Neural cell (in vitro differentiated cells): ENCODE measurements at regions not wholly inside any gene's neighbourhood (a gene's known extent, or its start where the extent isn't known, plus 50 kb on each side); places are given as distances from the start of the nearest gene placed in this dataset.

Experiments
- H2AFZ ChIP-seq: fragments of 200-600, 300-800 bp; sonication (generic), shearing (Covaris generic); 2 replicates; pipeline ENCODE4 v1.6.0; 2014; ENCODE audit warnings: low read depth, mild to moderate bottlenecking, antibody characterized with exemption, low read length, moderate library complexity
- H3F3A ChIP-seq: fragments of 200-600 bp; shearing (Covaris generic); 2 replicates; pipeline ENCODE4 v1.6.1; 2016; ENCODE audit warnings: mild to moderate bottlenecking, moderate library complexity, mixed read lengths, antibody characterized with exemption, low read length; ENCODE audit not compliant: insufficient read depth, poor library complexity, severe bottlenecking
- H3K27ac ChIP-seq: fragments of 200-600, 300-800 bp; sonication (generic), shearing (Covaris generic); 2 replicates; pipeline ENCODE4 v1.5.1; 2014; ENCODE audit warnings: mild to moderate bottlenecking, low read length, moderate library complexity
- H3K27me3 ChIP-seq: fragments of 300-800, 200-600 bp; sonication (generic), shearing (Covaris generic); 2 replicates; pipeline ENCODE4 v1.6.0; 2014; ENCODE audit warnings: mild to moderate bottlenecking, low read depth, low read length, moderate library complexity; ENCODE audit not compliant: insufficient read depth
- H3K36me3 ChIP-seq: fragments of 300-800, 200-600 bp; sonication (generic), shearing (Covaris generic); 2 replicates; pipeline ENCODE4 v1.5.1; 2014; ENCODE audit warnings: mild to moderate bottlenecking, antibody characterized with exemption, low read length, moderate library complexity; ENCODE audit not compliant: insufficient read depth
- H3K4me2 ChIP-seq: fragments of 300-800, 200-600 bp; sonication (generic), shearing (Covaris generic); 2 replicates; pipeline ENCODE4 v1.6.0; 2014; ENCODE audit warnings: mild to moderate bottlenecking, low read length
- H3K4me3 ChIP-seq: fragments of 300-800, 200-600 bp; sonication (generic), shearing (Covaris generic); 2 replicates; pipeline ENCODE4 v1.5.1; 2014; ENCODE audit warnings: mild to moderate bottlenecking, low read length, moderate library complexity
- H3K79me2 ChIP-seq: fragments of 200-600 bp; shearing (Covaris generic); replicated peaks from 2 replicates; pipeline ENCODE4 v1.6.0; 2014; ENCODE audit warnings: mild to moderate bottlenecking, low read length, moderate library complexity; ENCODE audit not compliant: insufficient read depth
- H3K9ac ChIP-seq: fragments of 300-800, 200-600 bp; sonication (generic), shearing (Covaris generic); 2 replicates; pipeline ENCODE4 v1.6.1; 2016; ENCODE audit warnings: mild to moderate bottlenecking, low read length, mixed read lengths
- H3K9me2 ChIP-seq: fragments of 200-600 bp; shearing (Covaris generic); 2 replicates; pipeline ENCODE4 v1.6.1; 2016; ENCODE audit warnings: mild to moderate bottlenecking, low read length, mixed read lengths; ENCODE audit not compliant: insufficient read depth
- H3K9me3 ChIP-seq: fragments of 200-600, 300-800 bp; sonication (generic), shearing (Covaris generic); 2 replicates; pipeline ENCODE4 v1.6.1; 2016; ENCODE audit warnings: mild to moderate bottlenecking, mixed run types, low read length, moderate library complexity, mixed read lengths
- H4K20me1 ChIP-seq: fragments of 200-600 bp; shearing (Covaris generic); 2 replicates; pipeline ENCODE4 v1.6.1; 2016; ENCODE audit warnings: mild to moderate bottlenecking, mixed run types; ENCODE audit not compliant: insufficient read depth
- EP300 ChIP-seq: fragments of 450-650 bp; conservative IDR thresholded peaks from 2 replicates; pipeline ENCODE4 v1.6.1; 2014; ENCODE audit warnings: antibody characterized with exemption, mild to moderate bottlenecking, moderate library complexity; ENCODE audit not compliant: poor library complexity, severe bottlenecking
- EZH2 ChIP-seq: fragments of 200-600, 300-800 bp; shearing (Covaris generic), sonication (generic); IDR thresholded peaks from 2 replicates; pipeline ENCODE4 v1.6.1; 2014; ENCODE audit warnings: antibody characterized with exemption, low read length, borderline replicate concordance, mild to moderate bottlenecking; ENCODE audit not compliant: insufficient read depth, poor library complexity, severe bottlenecking
- MXI1 ChIP-seq: fragments of 450-650 bp; conservative IDR thresholded peaks from 2 replicates; pipeline ENCODE4 v1.6.1; 2014; ENCODE audit warnings: antibody characterized with exemption, mild to moderate bottlenecking; ENCODE audit not compliant: poor library complexity, severe bottlenecking
- POLR2AphosphoS5 ChIP-seq: IDR thresholded peaks from 2 replicates; pipeline ENCODE4 v1.6.1; 2012
- RAD21 ChIP-seq: fragments of 450-650 bp; conservative IDR thresholded peaks from 2 replicates; pipeline ENCODE4 v1.6.1; 2014; ENCODE audit warnings: antibody characterized with exemption, mild to moderate bottlenecking, moderate library complexity
- SMC3 ChIP-seq: fragments of 450-650 bp; conservative IDR thresholded peaks from 2 replicates; pipeline ENCODE4 v1.6.1; 2014; ENCODE audit warnings: antibody characterized with exemption, mild to moderate bottlenecking, moderate library complexity; ENCODE audit not compliant: poor library complexity
- TAF1 ChIP-seq: IDR thresholded peaks from 2 replicates; pipeline ENCODE4 v1.6.1; 2012; ENCODE audit warnings: low read depth
- TF ChIP-seq, protein P1 (sequence below): IDR thresholded peaks from 2 replicates; pipeline ENCODE4 v1.6.1; 2012; ENCODE audit warnings: borderline replicate concordance
- TF ChIP-seq, protein P2 (sequence below): fragments of 450-650 bp; IDR thresholded peaks from 2 replicates; pipeline ENCODE4 v1.5.1; 2014; ENCODE audit warnings: antibody characterized with exemption, mild to moderate bottlenecking, moderate library complexity; ENCODE audit not compliant: poor library complexity, severe bottlenecking

GRCh38 chr6:44053760-44054556 is 73.3 kb downstream of the MRPL14 start:
- TF ChIP-seq RAD21, result no peak
- TF ChIP-seq TAF1, result no peak
- TF ChIP-seq, protein P1, sequence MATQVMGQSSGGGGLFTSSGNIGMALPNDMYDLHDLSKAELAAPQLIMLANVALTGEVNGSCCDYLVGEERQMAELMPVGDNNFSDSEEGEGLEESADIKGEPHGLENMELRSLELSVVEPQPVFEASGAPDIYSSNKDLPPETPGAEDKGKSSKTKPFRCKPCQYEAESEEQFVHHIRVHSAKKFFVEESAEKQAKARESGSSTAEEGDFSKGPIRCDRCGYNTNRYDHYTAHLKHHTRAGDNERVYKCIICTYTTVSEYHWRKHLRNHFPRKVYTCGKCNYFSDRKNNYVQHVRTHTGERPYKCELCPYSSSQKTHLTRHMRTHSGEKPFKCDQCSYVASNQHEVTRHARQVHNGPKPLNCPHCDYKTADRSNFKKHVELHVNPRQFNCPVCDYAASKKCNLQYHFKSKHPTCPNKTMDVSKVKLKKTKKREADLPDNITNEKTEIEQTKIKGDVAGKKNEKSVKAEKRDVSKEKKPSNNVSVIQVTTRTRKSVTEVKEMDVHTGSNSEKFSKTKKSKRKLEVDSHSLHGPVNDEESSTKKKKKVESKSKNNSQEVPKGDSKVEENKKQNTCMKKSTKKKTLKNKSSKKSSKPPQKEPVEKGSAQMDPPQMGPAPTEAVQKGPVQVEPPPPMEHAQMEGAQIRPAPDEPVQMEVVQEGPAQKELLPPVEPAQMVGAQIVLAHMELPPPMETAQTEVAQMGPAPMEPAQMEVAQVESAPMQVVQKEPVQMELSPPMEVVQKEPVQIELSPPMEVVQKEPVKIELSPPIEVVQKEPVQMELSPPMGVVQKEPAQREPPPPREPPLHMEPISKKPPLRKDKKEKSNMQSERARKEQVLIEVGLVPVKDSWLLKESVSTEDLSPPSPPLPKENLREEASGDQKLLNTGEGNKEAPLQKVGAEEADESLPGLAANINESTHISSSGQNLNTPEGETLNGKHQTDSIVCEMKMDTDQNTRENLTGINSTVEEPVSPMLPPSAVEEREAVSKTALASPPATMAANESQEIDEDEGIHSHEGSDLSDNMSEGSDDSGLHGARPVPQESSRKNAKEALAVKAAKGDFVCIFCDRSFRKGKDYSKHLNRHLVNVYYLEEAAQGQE, result no peak
- no peak for TF ChIP-seq SMC3
- no peak for TF ChIP-seq EP300
- TF ChIP-seq EZH2, result no peak
- no peak for TF ChIP-seq MXI1
- TF ChIP-seq, protein P2, sequence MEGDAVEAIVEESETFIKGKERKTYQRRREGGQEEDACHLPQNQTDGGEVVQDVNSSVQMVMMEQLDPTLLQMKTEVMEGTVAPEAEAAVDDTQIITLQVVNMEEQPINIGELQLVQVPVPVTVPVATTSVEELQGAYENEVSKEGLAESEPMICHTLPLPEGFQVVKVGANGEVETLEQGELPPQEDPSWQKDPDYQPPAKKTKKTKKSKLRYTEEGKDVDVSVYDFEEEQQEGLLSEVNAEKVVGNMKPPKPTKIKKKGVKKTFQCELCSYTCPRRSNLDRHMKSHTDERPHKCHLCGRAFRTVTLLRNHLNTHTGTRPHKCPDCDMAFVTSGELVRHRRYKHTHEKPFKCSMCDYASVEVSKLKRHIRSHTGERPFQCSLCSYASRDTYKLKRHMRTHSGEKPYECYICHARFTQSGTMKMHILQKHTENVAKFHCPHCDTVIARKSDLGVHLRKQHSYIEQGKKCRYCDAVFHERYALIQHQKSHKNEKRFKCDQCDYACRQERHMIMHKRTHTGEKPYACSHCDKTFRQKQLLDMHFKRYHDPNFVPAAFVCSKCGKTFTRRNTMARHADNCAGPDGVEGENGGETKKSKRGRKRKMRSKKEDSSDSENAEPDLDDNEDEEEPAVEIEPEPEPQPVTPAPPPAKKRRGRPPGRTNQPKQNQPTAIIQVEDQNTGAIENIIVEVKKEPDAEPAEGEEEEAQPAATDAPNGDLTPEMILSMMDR, result no peak
- TF ChIP-seq POLR2AphosphoS5, result no peak
- no peak overlapping the region for H3K27ac ChIP-seq
- no peaks in the 10 kb centered on the region for H3K27me3 ChIP-seq
- H3K4me2 ChIP-seq, result no peak overlapping the region
- H3K36me3 ChIP-seq, result no peaks in the 10 kb centered on the region
- no peaks in the 10 kb centered on the region for H4K20me1 ChIP-seq
- H3K9me2 ChIP-seq, result no peaks in the 10 kb centered on the region
- no peak overlapping the region for H3K4me3 ChIP-seq
- no peaks in the 10 kb centered on the region for H3F3A ChIP-seq
- no peaks in the 10 kb centered on the region for H3K9me3 ChIP-seq
- H3K79me2 ChIP-seq, result no peaks in the 10 kb centered on the region
- H3K9ac ChIP-seq, result no peak overlapping the region
- H2AFZ ChIP-seq, result no peak overlapping the region

DNA sequence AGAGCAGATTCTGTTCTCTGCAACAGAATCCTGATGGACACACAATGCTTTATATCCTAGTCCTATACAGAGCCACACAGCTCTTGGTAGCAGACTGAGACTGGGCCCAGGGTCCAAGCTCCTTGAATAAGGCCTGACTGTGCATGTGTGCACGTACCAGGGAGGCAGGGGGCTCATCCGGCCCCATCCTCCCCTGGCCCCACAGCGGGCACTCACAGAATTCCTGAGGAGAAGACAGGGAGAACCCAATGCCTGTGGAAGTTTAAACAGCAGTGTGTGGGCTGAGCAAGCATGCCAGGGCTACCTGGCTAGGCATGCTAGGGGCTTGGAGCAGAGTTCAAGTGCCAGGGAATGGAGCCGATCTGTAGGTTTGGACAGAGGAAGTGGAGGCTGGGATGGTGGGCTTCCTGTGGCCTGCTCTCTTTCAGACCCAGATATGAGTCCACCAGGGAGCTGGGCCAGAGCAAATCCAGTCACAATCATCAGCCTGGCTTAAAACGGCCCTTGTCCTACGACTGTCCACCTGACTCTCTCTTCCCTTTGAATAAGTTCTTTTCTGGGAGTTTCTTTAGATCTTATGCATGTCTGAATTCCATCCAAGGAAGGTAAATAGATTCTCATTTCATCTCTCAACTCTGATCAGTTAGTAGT is 74.0 kb downstream of the MRPL14 start:
- Histone ChIP-seq H3F3A (no peaks in the 10 kb centered on the region), H2AFZ (no peak overlapping the region), H4K20me1 (no peaks in the 10 kb centered on the region), H3K9me3 (no peaks in the 10 kb centered on the region), H3K9ac (no peak overlapping the region), H3K36me3 (no peaks in the 10 kb centered on the region), H3K9me2 (no peaks in the 10 kb centered on the region), H3K4me3 (no peak overlapping the region), H3K27ac (no peak overlapping the region), H3K4me2 (no peak overlapping the region), H3K27me3 (no peaks in the 10 kb centered on the region), H3K79me2 (no peaks in the 10 kb centered on the region)
- TF ChIP-seq EP300 (no peak), EZH2 (no peak), MXI1 (no peak), TAF1 (no peak)
- TF ChIP-seq, protein P2, result no peak
